ENCODE measurements at regions not wholly inside any gene's neighbourhood (a gene's known extent, or its start where the extent isn't known, plus 50 kb on each side); places are given as distances from the start of the nearest gene placed in this dataset.

- no peak for TF ChIP-seq CTCF (IDR thresholded peaks at IDR 0.05; ENCODE audit: low read depth, low read length, missing control alignments)
- H3K4me3 ChIP-seq (ENCODE audit: low read depth, low read length), result no peak overlapping the region
- in situ Hi-C loops (cut with HindIII; ENCODE audit: low sequenced_read_pairs), result no loop called here
- no peak for DNase-seq (ENCODE audit: low read depth)
Observed at GRCh38 chr2:60621688-60622429, 68.4 kb upstream of the BCL11A start.

GRCh38 chr2:60623040-60623439 lies 69.6 kb upstream of the BCL11A start:
- in situ Hi-C loops (cut with HindIII; ENCODE audit: low sequenced_read_pairs), result no loop called here
- DNase-seq (ENCODE audit: low read depth), result no peak
- no peak overlapping the region for H3K4me3 ChIP-seq (ENCODE audit: low read depth, low read length)
- TF ChIP-seq CTCF (IDR thresholded peaks at IDR 0.05; ENCODE audit: low read depth, low read length, missing control alignments), result no peak

GRCh38 chr2:60627412-60627811 lies 74.0 kb upstream of the BCL11A start:
- no peak for DNase-seq (ENCODE audit: low read depth)
- in situ Hi-C loops (cut with HindIII; ENCODE audit: low sequenced_read_pairs), result no loop called here
- no peak overlapping the region for H3K4me3 ChIP-seq (ENCODE audit: low read depth, low read length)
- TF ChIP-seq CTCF (IDR thresholded peaks at IDR 0.05; ENCODE audit: low read depth, low read length, missing control alignments), result no peak

- TF ChIP-seq CTCF (IDR thresholded peaks at IDR 0.05; ENCODE audit: low read depth, low read length, missing control alignments), result no peak
- H3K4me3 ChIP-seq (ENCODE audit: low read depth, low read length), result no peak overlapping the region
- in situ Hi-C loops (cut with HindIII; ENCODE audit: low sequenced_read_pairs), result no loop called here
- no peak for DNase-seq (ENCODE audit: low read depth)
Observed at GRCh38 chr2:60628026-60628425, 74.6 kb upstream of the BCL11A start.

- TF ChIP-seq CTCF (IDR thresholded peaks at IDR 0.05; ENCODE audit: low read depth, low read length, missing control alignments), result no peak
- in situ Hi-C loops (cut with HindIII; ENCODE audit: low sequenced_read_pairs), result no loop called here
- no peak for DNase-seq (ENCODE audit: low read depth)
- no peak overlapping the region for H3K4me3 ChIP-seq (ENCODE audit: low read depth, low read length)
Observed at GRCh38 chr2:60628615-60629304, 75.3 kb upstream of the BCL11A start.

- TF ChIP-seq CTCF (IDR thresholded peaks at IDR 0.05; ENCODE audit: low read depth, low read length, missing control alignments), result no peak
- in situ Hi-C loops (cut with HindIII; ENCODE audit: low sequenced_read_pairs), result no loop called here
- no peak for DNase-seq (ENCODE audit: low read depth)
- H3K4me3 ChIP-seq (ENCODE audit: low read depth, low read length), result no peak overlapping the region
Observed at GRCh38 chr2:60629305-60629662, 75.8 kb upstream of the BCL11A start.

All from astrocyte of the cerebellum (primary cell).